H9 (cell line): ENCODE measurements at regions not wholly inside any gene's neighbourhood (a gene's known extent, or its start where the extent isn't known, plus 50 kb on each side); places are given as distances from the start of the nearest gene placed in this dataset.

Experiments
- DNase-seq: peaks from one replicate; pipeline ENCODE4 v3.0.0-alpha.2; 2017
- H2AFZ ChIP-seq: one replicate; pipeline ENCODE4 v1.6.1; 2013; ENCODE audit warnings: mild to moderate bottlenecking, low read length, control low read depth, moderate library complexity
- H2AK5ac ChIP-seq: 2 replicates; pipeline ENCODE4 v1.6.1; 2013; ENCODE audit warnings: low read length, control low read depth, mixed read lengths; ENCODE audit not compliant: insufficient read length
- H2BK120ac ChIP-seq: one replicate; pipeline ENCODE4 v1.6.1; 2013; ENCODE audit warnings: low read depth, mild to moderate bottlenecking, low read length, control low read depth, inconsistent platforms; ENCODE audit not compliant: poor library complexity, severe bottlenecking
- H2BK12ac ChIP-seq: 2 replicates; pipeline ENCODE4 v1.6.1; 2013; ENCODE audit warnings: low read length, control low read depth, mixed read lengths, low read depth; ENCODE audit not compliant: insufficient read length
- H2BK15ac ChIP-seq: 2 replicates; pipeline ENCODE4 v1.6.1; 2013; ENCODE audit warnings: low read depth, low read length, control low read depth
- H2BK20ac ChIP-seq: one replicate; pipeline ENCODE4 v1.6.1; 2013; ENCODE audit warnings: low read depth, mild to moderate bottlenecking, low read length, control low read depth, inconsistent platforms; ENCODE audit not compliant: poor library complexity, severe bottlenecking
- H2BK5ac ChIP-seq: 2 replicates; pipeline ENCODE4 v1.6.1; 2013; ENCODE audit warnings: low read length, control low read depth, mixed read lengths; ENCODE audit not compliant: insufficient read length
- H3K14ac ChIP-seq: 2 replicates; pipeline ENCODE4 v1.6.1; 2013; ENCODE audit warnings: low read length, control low read depth; ENCODE audit not compliant: insufficient read depth
- H3K18ac ChIP-seq: 2 replicates; pipeline ENCODE4 v1.6.1; 2013; ENCODE audit warnings: low read depth, mild to moderate bottlenecking, mixed read lengths, low read length, control low read depth; ENCODE audit not compliant: insufficient read length
- H3K23ac ChIP-seq: 2 replicates; pipeline ENCODE4 v1.6.1; 2013; ENCODE audit warnings: low read length, control low read depth, mixed read lengths, low read depth; ENCODE audit not compliant: insufficient read length
- H3K23me2 ChIP-seq: 2 replicates; pipeline ENCODE4 v1.6.1; 2013; ENCODE audit warnings: low read depth, mild to moderate bottlenecking, mixed read lengths, low read length, control low read depth; ENCODE audit not compliant: insufficient read length, poor library complexity, severe bottlenecking
- H3K27ac ChIP-seq: 2 replicates; pipeline ENCODE4 v1.5.1; 2013; ENCODE audit warnings: low read length, control low read depth, mixed read lengths, low read depth; ENCODE audit not compliant: insufficient read length
- H3K27me3 ChIP-seq: 2 replicates; pipeline ENCODE4 v1.6.1; 2013; ENCODE audit warnings: low read length, control low read depth, inconsistent platforms; ENCODE audit not compliant: insufficient read depth
- H3K4ac ChIP-seq: 2 replicates; pipeline ENCODE4 v1.6.1; 2013; ENCODE audit warnings: low read depth, mild to moderate bottlenecking, control low read depth, inconsistent platforms, low read length, moderate library complexity
- H3K4me1 ChIP-seq: 2 replicates; pipeline ENCODE4 v1.6.1; 2013; ENCODE audit warnings: low read length, control low read depth, inconsistent platforms; ENCODE audit not compliant: insufficient read depth
- H3K4me2 ChIP-seq: 2 replicates; pipeline ENCODE4 v1.6.1; 2013; ENCODE audit warnings: low read length, control low read depth, mixed read lengths; ENCODE audit not compliant: insufficient read length, insufficient read depth
- H3K56ac ChIP-seq: 2 replicates; pipeline ENCODE4 v1.6.1; 2013; ENCODE audit warnings: low read depth, mild to moderate bottlenecking, mixed read lengths, low read length, control low read depth; ENCODE audit not compliant: insufficient read length
- H3K79me1 ChIP-seq: 2 replicates; pipeline ENCODE4 v1.6.1; 2013; ENCODE audit warnings: low read depth, mild to moderate bottlenecking, moderate library complexity, low read length, control low read depth, inconsistent platforms; ENCODE audit not compliant: insufficient read depth, poor library complexity, severe bottlenecking
- H3K79me2 ChIP-seq: 2 replicates; pipeline ENCODE4 v1.6.1; 2013; ENCODE audit warnings: low read length, control low read depth, inconsistent platforms; ENCODE audit not compliant: insufficient read depth
- H3K9ac ChIP-seq: 2 replicates; pipeline ENCODE4 v1.6.1; 2013; ENCODE audit warnings: low read length, control low read depth, mixed read lengths; ENCODE audit not compliant: insufficient read length; ENCODE audit errors: extremely low read depth
- H3K9me3 ChIP-seq: one replicate; pipeline ENCODE4 v1.6.1; 2013; ENCODE audit warnings: low read depth, low read length, inconsistent platforms; ENCODE audit not compliant: control insufficient read depth
- H3T11ph ChIP-seq: one replicate; pipeline ENCODE4 v1.6.1; 2013; ENCODE audit warnings: mild to moderate bottlenecking, low read length, control low read depth, inconsistent platforms
- H4K20me1 ChIP-seq: one replicate; pipeline ENCODE4 v1.6.1; 2013; ENCODE audit not compliant: control insufficient read depth, insufficient read length, insufficient read depth
- H4K5ac ChIP-seq: 2 replicates; pipeline ENCODE4 v1.6.1; 2013; ENCODE audit warnings: low read depth, mild to moderate bottlenecking, mixed read lengths, low read length, control low read depth; ENCODE audit not compliant: insufficient read length
- H4K8ac ChIP-seq: replicated peaks from 2 replicates; pipeline ENCODE4 v1.6.1; 2013; ENCODE audit warnings: low read length, control low read depth, mixed read lengths, low read depth; ENCODE audit not compliant: insufficient read length
- H4K91ac ChIP-seq: 2 replicates; pipeline ENCODE4 v1.6.1; 2013; ENCODE audit warnings: low read depth, mild to moderate bottlenecking, moderate library complexity, mixed read lengths, low read length, control low read depth; ENCODE audit not compliant: insufficient read length
- H3K27ac Mint-ChIP-seq, 3 experiments: 2 replicates in 2 of 3; 3 replicates in 1 of 3; pipeline ENCODE4 v1.8.0; 2020 to 2021; ENCODE audit warnings: mixed read lengths in 3 of 3, mild to moderate bottlenecking in 1 of 3, moderate library complexity in 1 of 3
- H3K27me3 Mint-ChIP-seq: 2 replicates; pipeline ENCODE4 v1.8.0; 2021; ENCODE audit warnings: low read depth, mild to moderate bottlenecking, moderate library complexity, mixed read lengths
- H3K36me3 Mint-ChIP-seq, 3 experiments: 2 replicates in 2 of 3; 3 replicates in 1 of 3; pipeline ENCODE4 v1.8.0; 2020 to 2021; ENCODE audit warnings: low read depth in 3 of 3, mixed read lengths in 3 of 3; ENCODE audit not compliant: insufficient read depth in 1 of 3
- H3K4me1 Mint-ChIP-seq, 2 experiments: 2 replicates each; pipeline ENCODE4 v1.8.0; 2020; ENCODE audit warnings: mixed read lengths in 2 of 2
- H3K4me3 Mint-ChIP-seq, 2 experiments: 2 replicates in 1 of 2; 3 replicates in 1 of 2; pipeline ENCODE4 v1.8.0; 2020 to 2021; ENCODE audit warnings: mild to moderate bottlenecking in 2 of 2, mixed read lengths in 2 of 2, moderate library complexity in 1 of 2
- H3K9me3 Mint-ChIP-seq, 2 experiments: 2 replicates in 1 of 2; 3 replicates in 1 of 2; pipeline ENCODE4 v1.8.0; 2020; ENCODE audit warnings: mild to moderate bottlenecking in 2 of 2, mixed read lengths in 2 of 2, moderate library complexity in 1 of 2
- CTCF ChIP-seq: fragments of 200-600 bp; sonication (generic); conservative IDR thresholded peaks from 3 replicates; pipeline ENCODE4 v1.8.0; 2021; ENCODE audit warnings: antibody characterized with exemption, mild to moderate bottlenecking
- WGBS: extraction: QIAGEN DNeasy Blood & Tissue Kit; methylation state at CpG from one replicate; pipeline ENCODE4 v1.1.7; 2013; ENCODE audit warnings: missing lambda C conversion rate, low lambda C conversion rate, mixed read lengths; ENCODE audit not compliant: insufficient read length; ENCODE audit errors: extremely low coverage; 5-methylcytosine and 5-hydroxymethylcytosine counted together

- H2AK5ac ChIP-seq, result no peak overlapping the region
- H2BK120ac ChIP-seq, result no peak overlapping the region
- no peak overlapping the region for H2BK5ac ChIP-seq
- DNase-seq, result no peak
- Mint-ChIP-seq H3K36me3 (peaks cover 27 to 51% (median 27%) of the 10 kb centered on the region in 3 experiments), H3K27ac (no peak overlapping the region), H3K27me3 (peaks cover 4% of the 10 kb centered on the region), H3K4me1 (no peaks in the 10 kb centered on the region), H3K4me3 (no peak overlapping the region), H3K9me3 (peaks cover 40 to 45% of the 10 kb centered on the region in 2 experiments)
- no peak overlapping the region for H2BK12ac ChIP-seq
- H3K9ac ChIP-seq, result no peak overlapping the region
- no peak overlapping the region for H4K8ac ChIP-seq
- H3K56ac ChIP-seq, result no peak overlapping the region
- no peak overlapping the region for H3K18ac ChIP-seq
- H4K20me1 ChIP-seq, result no peaks in the 10 kb centered on the region
- no peak overlapping the region for H4K91ac ChIP-seq
- H3K27ac ChIP-seq, result no peak overlapping the region
- no peak overlapping the region for H3T11ph ChIP-seq
- no peaks in the 10 kb centered on the region for H3K27me3 ChIP-seq
- H3K23me2 ChIP-seq, result no peaks in the 10 kb centered on the region
- no peak overlapping the region for H4K5ac ChIP-seq
- no peaks in the 10 kb centered on the region for H3K79me2 ChIP-seq
- H3K4me2 ChIP-seq, result no peak overlapping the region
- peaks cover 6% of the 10 kb centered on the region for H3K9me3 ChIP-seq
- H3K23ac ChIP-seq, result no peak overlapping the region
- no peak overlapping the region for H2AFZ ChIP-seq
- H3K4ac ChIP-seq, result no peak overlapping the region
- no peak overlapping the region for H3K14ac ChIP-seq
- WGBS, result no CpG with 5 or more reads among the region's 6 CpGs
- no peaks in the 10 kb centered on the region for H3K79me1 ChIP-seq
- TF ChIP-seq CTCF, result no peak
- H2BK20ac ChIP-seq, result no peak overlapping the region
- H3K4me1 ChIP-seq, result no peaks in the 10 kb centered on the region
- no peak overlapping the region for H2BK15ac ChIP-seq
Measured at GRCh38 chr1:218510153-218510772, 165.1 kb downstream of the TGFB2 start.
